ENCODE measurements at regions not wholly inside any gene's neighbourhood (a gene's known extent, or its start where the extent isn't known, plus 50 kb on each side); places are given as distances from the start of the nearest gene placed in this dataset.

DNA sequence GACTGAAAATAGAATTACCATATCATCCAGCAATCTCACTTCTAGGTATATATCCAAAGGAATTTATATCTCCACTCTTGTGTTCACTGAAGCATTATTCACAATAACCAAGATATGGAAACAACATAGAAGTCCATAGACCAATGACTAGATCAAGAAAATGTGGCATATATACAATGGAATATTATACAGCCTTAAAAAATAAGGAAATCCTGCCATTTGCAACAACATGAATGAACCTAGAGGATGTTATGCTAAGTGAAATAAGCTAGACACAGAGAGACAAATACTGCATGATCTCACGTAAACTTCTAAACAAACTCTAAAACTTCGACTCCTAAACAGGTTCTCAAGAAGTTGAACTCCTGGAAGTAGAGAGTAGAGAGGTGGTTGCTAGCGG, 254.5 kb downstream of the SKIDA1 start:
- no peak for TF ChIP-seq CTCF (IDR thresholded peaks at IDR 0.05)
- Histone ChIP-seq H3K36me3 (no peaks in the 10 kb centered on the region), H3K4me3 (no peak overlapping the region), H3K27me3 (no peaks in the 10 kb centered on the region), H3K27ac (no peak overlapping the region), H3K9me3 (peaks cover 0 to 6% of the 10 kb centered on the region in 2 donors), H3K4me1 (no peaks in the 10 kb centered on the region)
- no peak for DNase-seq (ENCODE audit: low spot score)

DNA sequence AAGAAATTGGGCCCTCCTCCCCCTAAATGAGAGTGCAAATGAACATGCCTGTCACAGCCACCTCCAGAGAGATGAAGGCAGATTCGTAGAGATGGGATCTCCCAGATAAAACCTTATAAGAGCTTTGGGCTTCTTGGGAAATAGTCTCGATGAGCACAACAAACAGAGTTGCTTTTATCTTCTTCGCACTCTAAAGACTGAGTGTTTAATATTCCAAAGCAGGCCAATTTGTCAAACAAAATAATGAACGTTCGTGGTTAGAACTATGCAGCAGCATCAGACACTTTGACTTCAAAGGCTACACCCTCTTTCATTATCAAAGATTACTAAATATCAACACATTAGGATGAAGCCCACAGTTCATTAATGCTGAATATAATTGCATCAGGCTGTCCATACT, 256.2 kb downstream of the SKIDA1 start:
- H3K27me3 ChIP-seq: no peaks in the 10 kb centered on the region
- H3K4me3 ChIP-seq: no peak overlapping the region
- no peak overlapping the region for H3K27ac ChIP-seq
- H3K4me1 ChIP-seq: no peaks in the 10 kb centered on the region
- no peaks in the 10 kb centered on the region for H3K36me3 ChIP-seq
- DNase-seq (ENCODE audit: low spot score): no peak
- TF ChIP-seq CTCF (IDR thresholded peaks at IDR 0.05): no peak
- no peaks in the 10 kb centered on the region for H3K9me3 ChIP-seq

- H3K27ac ChIP-seq: no peak overlapping the region
- no peaks in the 10 kb centered on the region for H3K27me3 ChIP-seq
- H3K36me3 ChIP-seq: no peaks in the 10 kb centered on the region
- H3K9me3 ChIP-seq: no peaks in the 10 kb centered on the region
- DNase-seq (ENCODE audit: low spot score): no peak
- TF ChIP-seq CTCF (IDR thresholded peaks at IDR 0.05): no peak
- no peaks in the 10 kb centered on the region for H3K4me1 ChIP-seq
- no peak overlapping the region for H3K4me3 ChIP-seq
Observed at GRCh38 chr10:21265622-21266021, 259.9 kb downstream of the SKIDA1 start.

DNA sequence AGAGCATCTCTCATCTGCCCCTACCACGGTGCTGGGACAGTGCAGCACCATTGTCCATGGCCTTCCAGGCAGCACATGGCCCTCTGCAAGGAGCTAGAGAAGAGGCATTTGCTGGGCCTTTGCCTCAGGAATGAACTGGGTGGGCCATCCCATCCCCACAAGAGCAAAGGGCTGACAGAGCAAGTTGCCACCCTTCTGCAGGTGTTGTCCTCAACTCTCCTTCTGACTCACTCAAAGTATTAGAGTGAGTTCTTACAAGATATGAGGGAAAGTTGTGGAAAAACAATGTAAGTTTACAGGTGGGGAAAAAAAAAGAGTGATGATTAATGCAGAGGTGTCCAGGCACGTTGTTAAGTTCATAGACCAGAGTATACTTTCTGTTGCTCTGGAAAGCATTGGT, 261.2 kb downstream of the SKIDA1 start:
- no peaks in the 10 kb centered on the region for H3K27me3 ChIP-seq
- no peak for DNase-seq (ENCODE audit: low spot score)
- no peaks in the 10 kb centered on the region for H3K36me3 ChIP-seq
- no peak overlapping the region for H3K4me3 ChIP-seq
- H3K9me3 ChIP-seq: no peaks in the 10 kb centered on the region
- no peak overlapping the region for H3K27ac ChIP-seq
- H3K4me1 ChIP-seq: no peaks in the 10 kb centered on the region
- no peak for TF ChIP-seq CTCF (IDR thresholded peaks at IDR 0.05)

- no peak overlapping the region for H3K4me3 ChIP-seq
- no peak for DNase-seq (ENCODE audit: low spot score)
- H3K9me3 ChIP-seq: no peaks in the 10 kb centered on the region
- H3K4me1 ChIP-seq: no peaks in the 10 kb centered on the region
- H3K27me3 ChIP-seq: no peaks in the 10 kb centered on the region
- no peaks in the 10 kb centered on the region for H3K36me3 ChIP-seq
- H3K27ac ChIP-seq: no peak overlapping the region
- no peak for TF ChIP-seq CTCF (IDR thresholded peaks at IDR 0.05)
Observed at GRCh38 chr10:21263839-21264238, 261.6 kb downstream of the SKIDA1 start.

DNA sequence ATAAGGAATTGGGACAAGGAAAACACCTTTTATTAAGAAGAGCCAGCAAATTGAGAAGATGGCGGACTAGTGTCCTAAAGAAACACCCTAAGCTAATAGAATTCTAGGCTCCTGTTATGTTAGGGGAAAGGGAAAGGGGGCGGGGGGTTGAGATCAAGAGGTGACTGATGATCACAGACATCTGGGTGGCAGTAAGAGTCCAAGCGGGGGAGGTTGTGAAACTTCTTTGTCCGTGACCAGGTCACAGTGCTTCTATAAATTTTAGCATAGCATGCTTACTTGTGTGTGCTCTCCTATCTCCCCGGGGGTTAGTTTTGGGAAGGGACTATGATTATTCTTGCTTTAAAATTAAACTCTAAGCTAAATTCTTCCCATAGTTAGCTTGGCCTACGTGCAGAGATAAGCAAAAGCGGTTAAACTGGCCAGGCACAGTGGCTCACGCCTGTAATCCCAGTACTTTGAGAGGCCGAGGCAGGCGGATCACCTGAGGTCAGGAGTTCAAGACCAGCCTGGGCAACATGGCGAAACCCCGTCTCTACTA, 262.1 kb downstream of the SKIDA1 start:
- Histone ChIP-seq H3K4me3 (no peak overlapping the region), H3K9me3 (no peaks in the 10 kb centered on the region), H3K36me3 (no peaks in the 10 kb centered on the region), H3K27ac (no peak overlapping the region), H3K4me1 (no peaks in the 10 kb centered on the region), H3K27me3 (no peaks in the 10 kb centered on the region)
- no peak for TF ChIP-seq CTCF (IDR thresholded peaks at IDR 0.05)
- no peak for DNase-seq (ENCODE audit: low spot score)

All from right atrium auricular region (tissue), 2 donors.